ENCODE measurements at regions not wholly inside any gene's neighbourhood (a gene's known extent, or its start where the extent isn't known, plus 50 kb on each side); places are given as distances from the start of the nearest gene placed in this dataset.

DNA sequence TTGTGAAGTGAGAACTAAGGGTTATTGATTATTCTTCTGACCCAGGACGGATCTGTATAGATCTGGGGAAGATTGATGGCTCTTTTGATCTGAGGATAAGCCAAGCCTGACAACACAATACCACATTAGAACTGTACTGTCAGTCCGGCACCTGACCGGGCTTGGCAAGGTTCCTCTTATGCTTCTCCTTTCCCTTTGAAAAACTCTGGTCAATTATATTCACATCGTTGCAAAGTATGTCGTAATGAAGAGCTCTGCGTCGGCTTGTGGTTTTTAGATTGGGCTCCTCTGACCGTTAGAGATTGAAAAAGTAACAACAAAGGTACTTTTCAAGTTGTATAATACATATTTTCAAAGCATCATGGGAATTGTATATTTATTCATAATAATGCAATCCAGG, 389.8 kb downstream of the NR2F2 start:
- Histone ChIP-seq H4K20me1 (ENCODE audit: control insufficient read depth, insufficient read depth, low read depth, low read length) (no peaks in the 10 kb centered on the region), H3K4me3 (ENCODE audit: low read length) (no peak overlapping the region), H3K36me3 (ENCODE audit: control insufficient read depth, low read length) (no peaks in the 10 kb centered on the region), H3K27me3 (ENCODE audit: control insufficient read depth, low read length) (no peaks in the 10 kb centered on the region), H3K79me2 (ENCODE audit: control insufficient read depth, low read length) (no peaks in the 10 kb centered on the region), H3F3A (ENCODE audit: control insufficient read depth, insufficient read depth) (no peaks in the 10 kb centered on the region), H3K4me1 (ENCODE audit: control insufficient read depth, low read length) (no peaks in the 10 kb centered on the region), H3K27ac (ENCODE audit: low read depth, low read length) (no peak overlapping the region), H3K4me2 (ENCODE audit: low read length) (no peak overlapping the region), H3K9me3 (ENCODE audit: control insufficient read depth, insufficient read depth, low read length) (no peaks in the 10 kb centered on the region; the same call in 1 of the 2 replicates), H3K9me2 (replicated peaks; ENCODE audit: control insufficient read depth, low read length) (no peaks in the 10 kb centered on the region)
- TF ChIP-seq, protein P1, sequence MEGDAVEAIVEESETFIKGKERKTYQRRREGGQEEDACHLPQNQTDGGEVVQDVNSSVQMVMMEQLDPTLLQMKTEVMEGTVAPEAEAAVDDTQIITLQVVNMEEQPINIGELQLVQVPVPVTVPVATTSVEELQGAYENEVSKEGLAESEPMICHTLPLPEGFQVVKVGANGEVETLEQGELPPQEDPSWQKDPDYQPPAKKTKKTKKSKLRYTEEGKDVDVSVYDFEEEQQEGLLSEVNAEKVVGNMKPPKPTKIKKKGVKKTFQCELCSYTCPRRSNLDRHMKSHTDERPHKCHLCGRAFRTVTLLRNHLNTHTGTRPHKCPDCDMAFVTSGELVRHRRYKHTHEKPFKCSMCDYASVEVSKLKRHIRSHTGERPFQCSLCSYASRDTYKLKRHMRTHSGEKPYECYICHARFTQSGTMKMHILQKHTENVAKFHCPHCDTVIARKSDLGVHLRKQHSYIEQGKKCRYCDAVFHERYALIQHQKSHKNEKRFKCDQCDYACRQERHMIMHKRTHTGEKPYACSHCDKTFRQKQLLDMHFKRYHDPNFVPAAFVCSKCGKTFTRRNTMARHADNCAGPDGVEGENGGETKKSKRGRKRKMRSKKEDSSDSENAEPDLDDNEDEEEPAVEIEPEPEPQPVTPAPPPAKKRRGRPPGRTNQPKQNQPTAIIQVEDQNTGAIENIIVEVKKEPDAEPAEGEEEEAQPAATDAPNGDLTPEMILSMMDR (IDR thresholded peaks at IDR 0.05; ENCODE audit: low read depth, low read length, poor library complexity, severe bottlenecking): no peak
- no peak for TF ChIP-seq EZH2phosphoT487 (IDR thresholded peaks at IDR 0.05; ENCODE audit: borderline replicate concordance, low read length)

DNA sequence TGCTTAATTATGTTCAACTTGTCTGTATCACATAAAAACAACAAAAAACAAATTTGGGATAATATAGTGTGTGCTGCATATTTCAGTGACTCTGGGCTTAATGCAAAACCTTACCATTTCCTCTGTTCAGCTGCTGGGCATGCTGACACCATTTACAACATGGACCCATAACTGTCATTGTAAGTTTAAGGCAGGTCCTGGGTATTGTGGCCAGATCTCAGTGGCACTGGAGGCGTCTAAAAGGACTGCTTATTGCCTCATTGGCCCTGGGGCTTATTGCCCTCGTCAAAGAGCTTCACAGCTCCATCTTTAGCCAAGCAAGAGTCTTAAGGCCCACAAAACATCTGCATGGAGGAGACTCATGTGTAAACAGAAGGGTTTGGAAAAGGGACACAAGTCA, 390.2 kb downstream of the NR2F2 start:
- TF ChIP-seq, protein P1 (IDR thresholded peaks at IDR 0.05; ENCODE audit: low read depth, low read length, poor library complexity, severe bottlenecking): no peak
- TF ChIP-seq EZH2phosphoT487 (IDR thresholded peaks at IDR 0.05; ENCODE audit: borderline replicate concordance, low read length): no peak
- H3K4me1 ChIP-seq (ENCODE audit: control insufficient read depth, low read length): no peaks in the 10 kb centered on the region
- no peak overlapping the region for H3K27ac ChIP-seq (ENCODE audit: low read depth, low read length)
- H3K4me2 ChIP-seq (ENCODE audit: low read length): no peak overlapping the region
- H4K20me1 ChIP-seq (ENCODE audit: control insufficient read depth, insufficient read depth, low read depth, low read length): no peaks in the 10 kb centered on the region
- no peaks in the 10 kb centered on the region for H3K79me2 ChIP-seq (ENCODE audit: control insufficient read depth, low read length)
- H3F3A ChIP-seq (ENCODE audit: control insufficient read depth, insufficient read depth): no peaks in the 10 kb centered on the region
- no peaks in the 10 kb centered on the region for H3K27me3 ChIP-seq (ENCODE audit: control insufficient read depth, low read length)
- no peaks in the 10 kb centered on the region for H3K36me3 ChIP-seq (ENCODE audit: control insufficient read depth, low read length)
- H3K4me3 ChIP-seq (ENCODE audit: low read length): no peak overlapping the region
- no peaks in the 10 kb centered on the region; the same call in 1 of the 2 replicates for H3K9me3 ChIP-seq (ENCODE audit: control insufficient read depth, insufficient read depth, low read length)
- H3K9me2 ChIP-seq (replicated peaks; ENCODE audit: control insufficient read depth, low read length): no peaks in the 10 kb centered on the region

DNA sequence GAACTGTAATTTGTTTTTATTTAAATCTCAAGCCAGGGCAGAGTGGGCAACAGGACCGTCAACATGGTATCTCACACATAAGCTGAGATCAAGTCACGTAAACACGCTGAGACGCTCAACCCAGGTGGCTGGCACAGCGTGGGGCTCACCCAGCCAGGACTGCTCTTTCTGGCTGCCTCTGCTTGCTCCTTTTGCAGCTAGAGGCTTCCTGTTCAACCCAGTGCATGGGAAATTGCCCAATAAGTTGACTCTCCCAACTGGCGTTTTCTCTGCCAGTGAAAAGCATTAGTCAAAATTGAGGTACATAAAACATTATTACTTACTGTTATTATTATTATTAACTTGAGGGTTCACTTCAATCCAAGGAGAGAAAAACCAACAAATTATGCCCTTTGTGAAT, 398.1 kb downstream of the NR2F2 start:
- Histone ChIP-seq H3K4me2 (ENCODE audit: low read length) (no peak overlapping the region), H3K9me2 (replicated peaks; ENCODE audit: control insufficient read depth, low read length) (no peaks in the 10 kb centered on the region), H3F3A (ENCODE audit: control insufficient read depth, insufficient read depth) (no peaks in the 10 kb centered on the region), H3K36me3 (ENCODE audit: control insufficient read depth, low read length) (no peaks in the 10 kb centered on the region), H4K20me1 (ENCODE audit: control insufficient read depth, insufficient read depth, low read depth, low read length) (no peaks in the 10 kb centered on the region), H3K4me3 (ENCODE audit: low read length) (no peak overlapping the region), H3K79me2 (ENCODE audit: control insufficient read depth, low read length) (no peaks in the 10 kb centered on the region), H3K4me1 (ENCODE audit: control insufficient read depth, low read length) (no peaks in the 10 kb centered on the region), H3K27ac (ENCODE audit: low read depth, low read length) (no peak overlapping the region), H3K9me3 (ENCODE audit: control insufficient read depth, insufficient read depth, low read length) (no peaks in the 10 kb centered on the region), H3K27me3 (ENCODE audit: control insufficient read depth, low read length) (no peaks in the 10 kb centered on the region)
- TF ChIP-seq, protein P1 (IDR thresholded peaks at IDR 0.05; ENCODE audit: low read depth, low read length, poor library complexity, severe bottlenecking): no peak
- no peak for TF ChIP-seq EZH2phosphoT487 (IDR thresholded peaks at IDR 0.05; ENCODE audit: borderline replicate concordance, low read length)

- H3K9me2 ChIP-seq (replicated peaks; ENCODE audit: control insufficient read depth, low read length): no peaks in the 10 kb centered on the region
- H3K36me3 ChIP-seq (ENCODE audit: control insufficient read depth, low read length): no peaks in the 10 kb centered on the region
- H3K79me2 ChIP-seq (ENCODE audit: control insufficient read depth, low read length): no peaks in the 10 kb centered on the region
- no peak overlapping the region for H3K4me3 ChIP-seq (ENCODE audit: low read length)
- TF ChIP-seq, protein P1 (IDR thresholded peaks at IDR 0.05; ENCODE audit: low read depth, low read length, poor library complexity, severe bottlenecking): no peak
- TF ChIP-seq EZH2phosphoT487 (IDR thresholded peaks at IDR 0.05; ENCODE audit: borderline replicate concordance, low read length): no peak
- H4K20me1 ChIP-seq (ENCODE audit: control insufficient read depth, insufficient read depth, low read depth, low read length): no peaks in the 10 kb centered on the region
- H3K4me2 ChIP-seq (ENCODE audit: low read length): no peak overlapping the region
- no peaks in the 10 kb centered on the region for H3K27me3 ChIP-seq (ENCODE audit: control insufficient read depth, low read length)
- no peak overlapping the region for H3K27ac ChIP-seq (ENCODE audit: low read depth, low read length)
- H3K4me1 ChIP-seq (ENCODE audit: control insufficient read depth, low read length): no peaks in the 10 kb centered on the region
- H3F3A ChIP-seq (ENCODE audit: control insufficient read depth, insufficient read depth): no peaks in the 10 kb centered on the region
- no peaks in the 10 kb centered on the region for H3K9me3 ChIP-seq (ENCODE audit: control insufficient read depth, insufficient read depth, low read length)
These were observed 402.2 kb downstream of the NR2F2 start for GRCh38 chr15:96732704-96733103.
